GM18868 (cell line): ENCODE measurements at regions not wholly inside any gene's neighbourhood (a gene's known extent, or its start where the extent isn't known, plus 50 kb on each side); places are given as distances from the start of the nearest gene placed in this dataset.

Source experiments
- ATAC-seq: cut with Tn5 transposase; IDR thresholded peaks from one replicate; pipeline ENCODE4 v1.9.1; 2021; ENCODE audit warnings: mild to moderate bottlenecking, moderate library complexity; ENCODE audit not compliant: unreplicated experiment

- ATAC-seq = no peak
Measured at GRCh38 chr16:77652399-77652798, 69.9 kb upstream of the NUDT7 start.

GRCh38 chr16:77657016-77657415, 65.3 kb upstream of the NUDT7 start:
- ATAC-seq = no peak

GRCh38 chr16:77660311-77660710, 62.0 kb upstream of the NUDT7 start:
- ATAC-seq = no peak

- no peak for ATAC-seq
Measured at GRCh38 chr16:77662246-77662645, 60.1 kb upstream of the NUDT7 start.

- ATAC-seq = no peak
Measured at GRCh38 chr16:77663711-77664110, 58.6 kb upstream of the NUDT7 start.

GRCh38 chr16:77666771-77667170, 55.5 kb upstream of the NUDT7 start:
- no peak for ATAC-seq

GRCh38 chr16:77668201-77668600, 54.1 kb upstream of the NUDT7 start:
- no peak for ATAC-seq

- ATAC-seq = no peak
Measured at GRCh38 chr16:77669057-77669456, 53.3 kb upstream of the NUDT7 start.
